Amniotic epithelial cell (primary cell): ENCODE measurements at regions not wholly inside any gene's neighbourhood (a gene's known extent, or its start where the extent isn't known, plus 50 kb on each side); places are given as distances from the start of the nearest gene placed in this dataset.
"Not testable (repeated sequence)": the region's sequence is repeated elsewhere in the genome, so short reads cannot be mapped to it uniquely, and the experiment has no call there.

ENCODE experiments used
- DNase-seq: peaks from one replicate; pipeline ENCODE4 v3.0.0-alpha.2; 2010; ENCODE audit warnings: low read depth

GRCh38 chr18:51458861-51459260, 261.4 kb upstream of the MEX3C start:
- no peak for DNase-seq

- DNase-seq, result peak; percentile 89
Observed at GRCh38 chr18:51461956-51462355, 264.5 kb upstream of the MEX3C start.

- DNase-seq, result no peak
Observed at GRCh38 chr18:51463483-51464136, 266.1 kb upstream of the MEX3C start.

- no peak for DNase-seq
Observed at GRCh38 chr18:51478908-51479307, 281.4 kb upstream of the MEX3C start.

GRCh38 chr18:51479736-51480135, 282.3 kb upstream of the MEX3C start:
- DNase-seq, result no peak

GRCh38 chr18:51480407-51481261, 283.2 kb upstream of the MEX3C start:
- DNase-seq, result peak; percentile 33

- no peak for DNase-seq
Observed at GRCh38 chr18:51486735-51487366, 289.4 kb upstream of the MEX3C start.

- DNase-seq, result no peak
Observed at GRCh38 chr18:51490417-51490816, 292.9 kb upstream of the MEX3C start.

GRCh38 chr18:51490860-51491259, 293.4 kb upstream of the MEX3C start:
- peak; percentile 28 for DNase-seq

- no peak for DNase-seq
Observed at GRCh38 chr18:51491678-51492372, 294.3 kb upstream of the MEX3C start.

GRCh38 chr18:51498085-51498855, 300.8 kb upstream of the MEX3C start:
- no peak for DNase-seq

- DNase-seq, result peak; percentile 81
Observed at GRCh38 chr18:51503351-51503750, 305.9 kb upstream of the MEX3C start.

- DNase-seq, result peak; percentile 46
Observed at GRCh38 chr18:51506811-51507210, 309.3 kb upstream of the MEX3C start.

- DNase-seq, result not testable (repeated sequence)
Observed at GRCh38 chr18:51508410-51508809, 310.9 kb upstream of the MEX3C start.

GRCh38 chr18:51510020-51510419, 312.5 kb upstream of the MEX3C start:
- DNase-seq, result no peak

GRCh38 chr18:51513517-51513916, 316.0 kb upstream of the MEX3C start:
- DNase-seq, result peak; percentile 50

GRCh38 chr18:51514128-51514527, 316.6 kb upstream of the MEX3C start:
- peak; percentile 23 for DNase-seq

GRCh38 chr18:51516478-51517038, 319.1 kb upstream of the MEX3C start:
- no peak for DNase-seq

- no peak for DNase-seq
Observed at GRCh38 chr18:51519571-51519970, 322.1 kb upstream of the MEX3C start.

GRCh38 chr18:51520676-51521180, 323.2 kb upstream of the MEX3C start:
- DNase-seq, result no peak

GRCh38 chr18:51522338-51522737, 324.9 kb upstream of the MEX3C start:
- no peak for DNase-seq
